ENCODE measurements at regions not wholly inside any gene's neighbourhood (a gene's known extent, or its start where the extent isn't known, plus 50 kb on each side); places are given as distances from the start of the nearest gene placed in this dataset.

GRCh38 chr3:135736740-135737139, 228.8 kb upstream of the PPP2R3A start:
- Mint-ChIP-seq H3K4me3 (no peak overlapping the region), H3K4me1 (ENCODE audit: low read depth) (peaks cover 8% of the 10 kb centered on the region; the same call in 1 of the 2 replicates), H3K27ac (no peak overlapping the region), H3K9me3 (peaks cover 4% of the 10 kb centered on the region), H3K27me3 (ENCODE audit: insufficient read depth) (peaks cover 3% of the 10 kb centered on the region; the same call in 1 of the 2 replicates), H3K36me3 (ENCODE audit: low read depth) (no peaks in the 10 kb centered on the region; the same call in 1 of the 2 replicates)
- TF ChIP-seq, protein P1, sequence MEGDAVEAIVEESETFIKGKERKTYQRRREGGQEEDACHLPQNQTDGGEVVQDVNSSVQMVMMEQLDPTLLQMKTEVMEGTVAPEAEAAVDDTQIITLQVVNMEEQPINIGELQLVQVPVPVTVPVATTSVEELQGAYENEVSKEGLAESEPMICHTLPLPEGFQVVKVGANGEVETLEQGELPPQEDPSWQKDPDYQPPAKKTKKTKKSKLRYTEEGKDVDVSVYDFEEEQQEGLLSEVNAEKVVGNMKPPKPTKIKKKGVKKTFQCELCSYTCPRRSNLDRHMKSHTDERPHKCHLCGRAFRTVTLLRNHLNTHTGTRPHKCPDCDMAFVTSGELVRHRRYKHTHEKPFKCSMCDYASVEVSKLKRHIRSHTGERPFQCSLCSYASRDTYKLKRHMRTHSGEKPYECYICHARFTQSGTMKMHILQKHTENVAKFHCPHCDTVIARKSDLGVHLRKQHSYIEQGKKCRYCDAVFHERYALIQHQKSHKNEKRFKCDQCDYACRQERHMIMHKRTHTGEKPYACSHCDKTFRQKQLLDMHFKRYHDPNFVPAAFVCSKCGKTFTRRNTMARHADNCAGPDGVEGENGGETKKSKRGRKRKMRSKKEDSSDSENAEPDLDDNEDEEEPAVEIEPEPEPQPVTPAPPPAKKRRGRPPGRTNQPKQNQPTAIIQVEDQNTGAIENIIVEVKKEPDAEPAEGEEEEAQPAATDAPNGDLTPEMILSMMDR (IDR thresholded peaks at IDR 0.05): peak; percentile 76
- DNase-seq: peak; percentile 11

GRCh38 chr3:135739779-135740178, 225.7 kb upstream of the PPP2R3A start:
- Mint-ChIP-seq H3K27me3 (ENCODE audit: insufficient read depth) (peaks cover 18% of the 10 kb centered on the region), H3K36me3 (ENCODE audit: low read depth) (no peaks in the 10 kb centered on the region; the same call in 1 of the 2 replicates), H3K9me3 (peaks cover 4% of the 10 kb centered on the region), H3K27ac (no peak overlapping the region), H3K4me3 (no peak overlapping the region; the same call in 1 of the 2 replicates), H3K4me1 (ENCODE audit: low read depth) (peaks cover 8% of the 10 kb centered on the region; the same call in 1 of the 2 replicates)
- no peak for DNase-seq
- TF ChIP-seq, protein P1 (IDR thresholded peaks at IDR 0.05): no peak

DNA sequence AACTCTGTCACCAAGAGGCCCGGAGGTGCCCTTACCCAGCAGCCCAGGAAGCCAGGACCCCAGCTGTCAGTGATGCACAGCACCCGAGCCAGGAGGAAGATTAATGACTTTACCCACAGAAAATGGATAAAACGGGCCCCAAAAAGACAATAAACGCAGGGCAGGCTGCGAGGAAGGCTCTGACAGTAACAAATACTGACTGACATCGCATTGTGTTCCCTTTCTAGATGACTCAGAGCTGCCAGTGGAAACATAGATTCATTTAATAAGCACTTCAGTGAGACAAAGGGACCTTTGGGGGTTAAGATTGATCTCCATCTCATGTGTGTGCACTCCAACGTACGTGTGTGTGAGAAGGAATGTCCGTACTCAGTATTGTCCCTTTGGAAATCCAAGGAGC, 225.3 kb upstream of the PPP2R3A start:
- DNase-seq: no peak
- TF ChIP-seq, protein P1 (IDR thresholded peaks at IDR 0.05): no peak
- H3K27me3 Mint-ChIP-seq (ENCODE audit: insufficient read depth): peaks cover 21% of the 10 kb centered on the region
- no peak overlapping the region; the same call in 1 of the 2 replicates for H3K4me3 Mint-ChIP-seq
- peaks cover 8% of the 10 kb centered on the region; the same call in 1 of the 2 replicates for H3K4me1 Mint-ChIP-seq (ENCODE audit: low read depth)
- H3K9me3 Mint-ChIP-seq: peaks cover 4% of the 10 kb centered on the region
- no peaks in the 10 kb centered on the region; the same call in 1 of the 2 replicates for H3K36me3 Mint-ChIP-seq (ENCODE audit: low read depth)
- no peak overlapping the region for H3K27ac Mint-ChIP-seq

DNA sequence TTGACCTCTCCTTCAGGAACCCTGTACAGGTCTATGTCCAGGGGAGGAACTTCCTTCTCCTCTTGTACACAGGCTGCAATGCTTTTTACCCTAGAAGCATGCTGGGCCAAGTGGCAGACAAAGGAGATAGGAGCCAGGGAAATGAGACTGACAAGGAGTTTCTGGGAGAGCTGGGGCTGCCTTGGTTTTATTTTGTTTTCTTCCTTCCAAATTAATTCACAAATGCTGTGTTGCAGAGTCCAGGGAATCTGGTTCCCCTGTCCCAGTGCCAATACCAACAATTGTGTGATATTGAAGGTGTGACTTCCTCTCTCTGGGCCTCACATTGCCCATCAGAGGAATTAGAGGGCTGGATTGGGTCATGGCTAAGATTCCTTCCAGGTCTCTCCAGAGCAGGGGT, 224.8 kb upstream of the PPP2R3A start:
- H3K27me3 Mint-ChIP-seq (ENCODE audit: insufficient read depth): peaks cover 21% of the 10 kb centered on the region
- H3K36me3 Mint-ChIP-seq (ENCODE audit: low read depth): no peaks in the 10 kb centered on the region; the same call in 1 of the 2 replicates
- no peak overlapping the region for H3K27ac Mint-ChIP-seq
- H3K9me3 Mint-ChIP-seq: peaks cover 4% of the 10 kb centered on the region
- DNase-seq: no peak
- TF ChIP-seq, protein P1 (IDR thresholded peaks at IDR 0.05): no peak
- peaks cover 8% of the 10 kb centered on the region; the same call in 1 of the 2 replicates for H3K4me1 Mint-ChIP-seq (ENCODE audit: low read depth)
- no peak overlapping the region for H3K4me3 Mint-ChIP-seq

DNA sequence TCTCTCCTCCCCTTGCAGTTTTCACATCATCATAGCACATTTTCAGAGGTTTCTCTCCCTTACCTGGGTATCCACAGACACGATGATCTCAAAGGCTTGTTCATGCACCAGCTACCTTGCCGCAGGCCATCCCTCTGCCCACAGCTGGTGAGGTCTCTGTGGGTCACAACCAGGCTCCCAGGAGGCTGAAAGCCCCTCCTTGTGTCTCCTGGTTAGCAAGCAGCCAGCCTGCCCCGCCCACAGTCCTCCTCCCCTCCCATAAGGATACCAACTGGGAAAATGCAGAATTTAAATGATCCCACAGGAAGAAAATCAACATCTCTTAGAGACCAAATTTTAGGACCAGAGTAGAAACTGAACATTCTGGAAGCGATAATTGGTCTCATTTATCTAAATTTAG, 213.5 kb upstream of the PPP2R3A start:
- TF ChIP-seq, protein P1 (IDR thresholded peaks at IDR 0.05): no peak
- no peaks in the 10 kb centered on the region for H3K4me1 Mint-ChIP-seq (ENCODE audit: low read depth)
- no peak for DNase-seq
- H3K9me3 Mint-ChIP-seq: no peaks in the 10 kb centered on the region
- no peak overlapping the region for H3K4me3 Mint-ChIP-seq
- peaks cover 8% of the 10 kb centered on the region for H3K27me3 Mint-ChIP-seq (ENCODE audit: insufficient read depth)
- H3K27ac Mint-ChIP-seq: no peak overlapping the region
- no peaks in the 10 kb centered on the region for H3K36me3 Mint-ChIP-seq (ENCODE audit: low read depth)
